ENCODE measurements at regions not wholly inside any gene's neighbourhood (a gene's known extent, or its start where the extent isn't known, plus 50 kb on each side); places are given as distances from the start of the nearest gene placed in this dataset.
"Not testable (repeated sequence)": the region's sequence is repeated elsewhere in the genome, so short reads cannot be mapped to it uniquely, and the experiment has no call there.

GRCh38 chr2:38243186-38243880 is 133.7 kb downstream of the ATL2 start:
- H3K4me1 ChIP-seq (ENCODE audit: low read depth): peaks cover 3% of the 10 kb centered on the region
- H3K9me3 ChIP-seq (ENCODE audit: low read depth): no peaks in the 10 kb centered on the region

DNA sequence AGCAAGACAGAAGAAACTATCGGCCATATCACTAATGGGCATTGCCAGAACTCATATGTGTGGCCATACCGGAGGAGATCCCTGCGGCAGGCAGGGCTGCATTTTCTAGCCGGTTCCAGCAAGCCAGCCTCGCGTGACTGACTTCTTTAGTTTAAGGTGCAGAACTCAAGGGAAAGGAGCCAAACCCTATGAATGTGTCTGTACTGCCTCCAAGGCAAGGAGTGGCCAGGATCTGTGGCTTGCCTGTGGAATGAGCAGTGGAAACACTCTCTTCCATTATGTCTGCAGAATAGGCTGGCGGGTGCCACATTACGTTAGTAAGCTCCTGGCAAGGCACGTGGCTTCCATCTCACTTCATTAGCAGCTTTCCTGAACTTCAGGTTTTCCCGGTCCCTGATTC is 137.6 kb downstream of the ATL2 start:
- Histone ChIP-seq H3K4me1 (ENCODE audit: low read depth) (no peaks in the 10 kb centered on the region), H3K9me3 (ENCODE audit: low read depth) (no peaks in the 10 kb centered on the region), H3K36me3 (no peaks in the 10 kb centered on the region), H3K27me3 (no peaks in the 10 kb centered on the region), H3K4me3 (no peak overlapping the region), H3K27ac (no peak overlapping the region)
- no peak for DNase-seq (ENCODE audit: low read depth in 1 of 2, low spot score in 1 of 2)
- no peak for TF ChIP-seq CTCF (IDR thresholded peaks at IDR 0.05; ENCODE audit: low read depth, low read length)

More at GRCh38 chr2:38243186-38243880, 133.7 kb downstream of the ATL2 start:
- H3K27ac ChIP-seq: no peak overlapping the region
- H3K36me3 ChIP-seq: no peaks in the 10 kb centered on the region
- no peak for TF ChIP-seq CTCF (IDR thresholded peaks at IDR 0.05; ENCODE audit: low read depth, low read length)
- H3K4me3 ChIP-seq: no peak overlapping the region
- no peak for DNase-seq (ENCODE audit: low read depth in 1 of 2, low spot score in 1 of 2)
- H3K27me3 ChIP-seq: no peaks in the 10 kb centered on the region

DNA sequence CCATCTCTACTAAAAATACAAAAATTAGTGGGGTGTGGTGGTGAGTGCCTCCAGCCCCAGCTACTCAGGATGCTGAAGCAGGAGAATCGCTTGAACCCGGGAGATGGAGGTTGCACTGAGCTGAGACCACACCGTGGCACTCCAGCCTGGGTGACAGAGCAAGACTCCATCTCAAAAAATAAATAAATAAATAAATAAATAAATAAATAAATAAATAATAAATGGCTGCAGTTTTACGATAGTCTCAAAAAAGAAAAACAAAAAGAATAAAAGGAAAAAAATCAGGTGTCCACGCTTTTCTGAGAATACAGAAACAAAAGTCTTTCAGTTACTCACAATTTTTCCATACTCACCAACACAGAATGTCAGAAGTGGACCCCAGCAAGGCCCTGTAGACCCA is 138.4 kb downstream of the ATL2 start:
- not testable (repeated sequence) for H3K4me3 ChIP-seq; H3K27ac ChIP-seq; DNase-seq (ENCODE audit: low read depth in 1 of 2, low spot score in 1 of 2); H3K27me3 ChIP-seq; H3K9me3 ChIP-seq (ENCODE audit: low read depth); H3K36me3 ChIP-seq; H3K4me1 ChIP-seq (ENCODE audit: low read depth)

DNA sequence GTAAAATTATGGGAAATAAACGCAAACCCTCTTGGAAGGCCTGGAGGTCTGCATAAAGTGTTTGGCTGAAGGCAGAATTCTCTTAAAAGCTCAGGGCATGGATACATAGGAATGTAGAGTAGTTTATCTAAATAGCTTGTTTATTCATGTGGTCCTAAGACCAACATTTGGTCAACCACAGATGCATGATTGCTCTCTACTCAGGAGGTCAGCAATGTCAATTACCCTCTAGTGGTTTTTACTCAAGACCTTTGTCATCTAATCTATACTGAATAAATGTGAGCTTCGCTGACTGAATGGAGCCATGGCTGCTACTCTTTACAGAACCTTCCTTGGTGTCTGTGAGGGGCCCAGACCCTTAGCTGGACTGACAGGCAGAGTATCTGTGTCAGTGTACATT is 139.8 kb downstream of the ATL2 start:
- Histone ChIP-seq H3K27me3 (no peaks in the 10 kb centered on the region), H3K4me1 (ENCODE audit: low read depth) (no peaks in the 10 kb centered on the region), H3K27ac (no peak overlapping the region), H3K36me3 (no peaks in the 10 kb centered on the region), H3K9me3 (ENCODE audit: low read depth) (no peaks in the 10 kb centered on the region), H3K4me3 (no peak overlapping the region)
- no peak for DNase-seq (ENCODE audit: low read depth in 1 of 2, low spot score in 1 of 2)
- no peak for TF ChIP-seq CTCF (IDR thresholded peaks at IDR 0.05; ENCODE audit: low read depth, low read length)

GRCh38 chr2:38233231-38233983 is 143.7 kb downstream of the ATL2 start:
- Histone ChIP-seq H3K27ac (no peak overlapping the region), H3K4me1 (ENCODE audit: low read depth) (no peaks in the 10 kb centered on the region), H3K4me3 (no peak overlapping the region), H3K9me3 (ENCODE audit: low read depth) (no peaks in the 10 kb centered on the region), H3K36me3 (no peaks in the 10 kb centered on the region), H3K27me3 (no peaks in the 10 kb centered on the region)
- peak in 1 of 2 donors; percentile 48 for DNase-seq (ENCODE audit: low read depth in 1 of 2, low spot score in 1 of 2)
- peak; percentile 22 for TF ChIP-seq CTCF (IDR thresholded peaks at IDR 0.05; ENCODE audit: low read depth, low read length)

DNA sequence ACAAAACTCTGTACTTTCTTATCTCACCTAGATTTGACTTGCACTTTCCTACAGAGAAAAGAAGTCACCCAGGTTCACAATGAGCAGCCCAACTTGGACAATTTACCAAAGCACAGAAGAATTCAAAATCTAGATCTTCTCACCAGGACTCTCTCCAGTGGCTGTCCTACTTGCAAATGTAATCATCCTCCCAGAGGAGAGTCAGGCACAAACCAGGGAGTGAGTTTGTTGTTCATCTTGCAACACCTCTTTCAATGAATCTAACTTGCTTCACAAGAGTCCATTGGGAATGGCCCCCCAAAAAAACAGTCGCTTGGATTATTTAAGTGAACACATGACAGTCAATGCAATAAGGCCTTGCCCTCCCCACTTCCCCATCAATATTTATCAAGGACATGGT is 144.6 kb downstream of the ATL2 start:
- TF ChIP-seq CTCF (IDR thresholded peaks at IDR 0.05; ENCODE audit: low read depth, low read length): no peak
- no peak for DNase-seq (ENCODE audit: low read depth in 1 of 2, low spot score in 1 of 2)
- Histone ChIP-seq H3K4me1 (ENCODE audit: low read depth) (no peaks in the 10 kb centered on the region), H3K27me3 (no peaks in the 10 kb centered on the region), H3K36me3 (no peaks in the 10 kb centered on the region), H3K9me3 (ENCODE audit: low read depth) (no peaks in the 10 kb centered on the region), H3K4me3 (no peak overlapping the region), H3K27ac (no peak overlapping the region)

Measured in cardiac muscle cell (in vitro differentiated cells and primary cell).